SK-N-SH (cell line): ENCODE measurements at regions not wholly inside any gene's neighbourhood (a gene's known extent, or its start where the extent isn't known, plus 50 kb on each side); places are given as distances from the start of the nearest gene placed in this dataset.

Source experiments
- CTCF ChIA-PET: fragments of 300-600, 350-600 bp; formaldehyde crosslinking; extraction: SDS; loops from one replicate; lab custom pipeline; 2021; lab: Yijun Ruan, JAX
- POLR2A ChIA-PET: fragments of 350-600 bp; sonication (Branson Sonifier 250); formaldehyde crosslinking; extraction: SDS; loops from one replicate; lab custom pipeline; 2020; ENCODE audit warnings: antibody characterized with exemption, inconsistent platforms; lab: Yijun Ruan, JAX
- DNase-seq: peaks from one replicate; pipeline ENCODE4 v3.0.0; 2012
- H2AFZ ChIP-seq: fragments of 200-600 bp; sonication (generic); 2 replicates; pipeline ENCODE4 v1.8.1; 2016; ENCODE audit warnings: antibody characterized with exemption, mild to moderate bottlenecking, low read depth
- H3F3A ChIP-seq: fragments of 200-600 bp; sonication (generic); replicated peaks from 2 replicates; pipeline ENCODE3; 2016; ENCODE audit warnings: antibody characterized with exemption, mild to moderate bottlenecking; ENCODE audit not compliant: insufficient read depth
- H3K27ac ChIP-seq, 2 experiments: fragments of 200-500 bp in 1 of 2; fragments of 200-600 bp in 1 of 2; sonication (Bioruptor generic) in 1 of 2; sonication (generic), shearing (Covaris generic) in 1 of 2; 2 replicates each; pipeline versions ENCODE4 v1.5.1 to v1.6.1; 2014 to 2016; ENCODE audit warnings: low read depth in 2 of 2, inconsistent platforms in 1 of 2, low read length in 1 of 2, mild to moderate bottlenecking in 1 of 2, mixed read lengths in 1 of 2
- H3K27me3 ChIP-seq: fragments of 200-600 bp; sonication (generic), shearing (Covaris generic); 2 replicates; pipeline ENCODE4 v1.6.1; 2016; ENCODE audit warnings: mixed run types; ENCODE audit not compliant: insufficient read depth
- H3K36me3 ChIP-seq, 2 experiments: fragments of 200-500 bp in 1 of 2; fragments of 200-600 bp in 1 of 2; sonication (Bioruptor generic) in 1 of 2; sonication (generic) in 1 of 2; replicated peaks in 1 of 2; 2 replicates each; pipeline versions ENCODE3 to v1.5.1; 2014 to 2016; ENCODE audit warnings: low read length in 1 of 2, mild to moderate bottlenecking in 1 of 2; ENCODE audit not compliant: insufficient read depth in 2 of 2, control insufficient read depth in 1 of 2
- H3K4me1 ChIP-seq, 2 experiments: fragments of 200-500 bp in 1 of 2; fragments of 200-600 bp in 1 of 2; sonication (Bioruptor generic) in 1 of 2; sonication (generic), shearing (Covaris generic) in 1 of 2; 2 replicates each; pipeline versions ENCODE4 v1.5.1 to v1.6.1; 2014 to 2016; ENCODE audit warnings: low read depth in 1 of 2, low read length in 1 of 2, mixed run types in 1 of 2; ENCODE audit not compliant: insufficient read depth in 2 of 2, control insufficient read depth in 1 of 2
- H3K4me2 ChIP-seq: fragments of 200-600 bp; sonication (generic), shearing (Covaris generic); 2 replicates; pipeline ENCODE4 v1.6.1; 2017; ENCODE audit warnings: mixed run types
- H3K4me3 ChIP-seq, 2 experiments: fragments of 200-500 bp in 1 of 2; fragments of 200-600 bp in 1 of 2; sonication (Bioruptor generic) in 1 of 2; sonication (generic), shearing (Covaris generic) in 1 of 2; 2 replicates each; pipeline versions ENCODE4 v1.5.1 to v1.8.1; 2014 to 2016; ENCODE audit warnings: low read depth in 2 of 2, inconsistent platforms in 1 of 2, low read length in 1 of 2, mild to moderate bottlenecking in 1 of 2, mixed read lengths in 1 of 2, moderate library complexity in 1 of 2
- H3K79me2 ChIP-seq: fragments of 200-600 bp; sonication (generic); 2 replicates; pipeline ENCODE4 v1.8.1; 2017; ENCODE audit warnings: mild to moderate bottlenecking; ENCODE audit not compliant: insufficient read depth
- H3K9ac ChIP-seq: fragments of 200-600 bp; sonication (generic); 2 replicates; pipeline ENCODE4 v1.6.1; 2017; ENCODE audit warnings: mixed run types
- H3K9me2 ChIP-seq: fragments of 200-600 bp; sonication (generic); 2 replicates; pipeline ENCODE4 v1.6.1; 2017; ENCODE audit warnings: mixed run types
- H3K9me3 ChIP-seq: fragments of 200-600 bp; sonication (generic); 2 replicates; pipeline ENCODE4 v1.6.1; 2017; ENCODE audit warnings: mixed run types, mild to moderate bottlenecking, moderate library complexity
- H4K20me1 ChIP-seq: fragments of 200-600 bp; sonication (generic); 2 replicates; pipeline ENCODE4 v1.6.1; 2017; ENCODE audit warnings: mild to moderate bottlenecking, mixed run types; ENCODE audit not compliant: insufficient read depth
- CHD2 ChIP-seq: fragments of 150-350 bp; IDR thresholded peaks from 2 replicates; pipeline ENCODE4 v1.6.1; 2018; ENCODE audit warnings: low read length; ENCODE audit not compliant: partially characterized antibody
- ELF1 ChIP-seq: IDR thresholded peaks from 2 replicates; pipeline ENCODE4 v1.4.0; 2012
- EP300 ChIP-seq, 2 experiments: IDR thresholded peaks; 2 replicates each; pipeline versions ENCODE4 v1.4.0 to v1.6.1; 2012; ENCODE audit warnings: borderline replicate concordance in 1 of 2, low read depth in 1 of 2, low read length in 1 of 2
- FOSL2 ChIP-seq: IDR thresholded peaks from 2 replicates; pipeline ENCODE4 v1.4.0; 2012; ENCODE audit warnings: low read depth, mild to moderate bottlenecking, moderate library complexity, borderline replicate concordance
- FOXJ3 ChIP-seq: sonication (generic); formaldehyde crosslinking; IDR thresholded peaks from 2 replicates; pipeline ENCODE4 v1.5.1; 2020; ENCODE audit warnings: mild to moderate bottlenecking, missing genetic modification reagents
- GABPA ChIP-seq: IDR thresholded peaks from 2 replicates; pipeline ENCODE4 v1.4.0; 2012; ENCODE audit warnings: low read depth, mild to moderate bottlenecking
- MXI1 ChIP-seq: IDR thresholded peaks from 2 replicates; pipeline ENCODE4 v1.6.1; 2012; ENCODE audit warnings: mild to moderate bottlenecking, low read depth, low read length, improper control_type of control experiment
- NFIC ChIP-seq: IDR thresholded peaks from 2 replicates; pipeline ENCODE4 v1.4.0; 2012; ENCODE audit warnings: borderline replicate concordance
- NRF1 ChIP-seq: IDR thresholded peaks from 2 replicates; pipeline ENCODE4 v1.6.1; 2012; ENCODE audit warnings: low read depth, mild to moderate bottlenecking, low read length
- POLR2AphosphoS5 ChIP-seq: IDR thresholded peaks from 2 replicates; pipeline ENCODE4 v1.6.1; 2012; ENCODE audit warnings: low read depth, low read length
- RAD21 ChIP-seq: IDR thresholded peaks from 2 replicates; pipeline ENCODE4 v1.6.1; 2012; ENCODE audit warnings: mild to moderate bottlenecking, low read length
- RCOR1 ChIP-seq: fragments of 150-350 bp; IDR thresholded peaks from 2 replicates; pipeline ENCODE4 v1.6.1; 2017; ENCODE audit warnings: antibody characterized with exemption, low read length
- RFX5 ChIP-seq: IDR thresholded peaks from 2 replicates; pipeline ENCODE4 v1.6.1; 2012; ENCODE audit warnings: mild to moderate bottlenecking, improper control_type of control experiment, low read length
- SIN3A ChIP-seq: IDR thresholded peaks from 2 replicates; pipeline ENCODE4 v1.6.1; 2012; ENCODE audit warnings: low read depth, mild to moderate bottlenecking, low read length, moderate library complexity, borderline replicate concordance
- TAF1 ChIP-seq: IDR thresholded peaks from 2 replicates; pipeline ENCODE4 v1.6.1; 2012; ENCODE audit warnings: low read depth, mild to moderate bottlenecking, low read length, moderate library complexity, borderline replicate concordance
- TCF12 ChIP-seq: IDR thresholded peaks from 2 replicates; pipeline ENCODE4 v1.4.0; 2012
- TEAD4 ChIP-seq: IDR thresholded peaks from 2 replicates; pipeline ENCODE4 v1.4.0; 2012; ENCODE audit warnings: mild to moderate bottlenecking, borderline replicate concordance; ENCODE audit not compliant: insufficient read depth
- YY1 ChIP-seq: IDR thresholded peaks from 2 replicates; pipeline ENCODE4 v1.4.0; 2012; ENCODE audit warnings: low read depth, mild to moderate bottlenecking
- WGBS: methylation state at CpG from one replicate; pipeline ENCODE4 v1.1.6; 2017; ENCODE audit warnings: low lambda C conversion rate; 5-methylcytosine and 5-hydroxymethylcytosine counted together
- TF ChIP-seq, protein P1 (sequence below): IDR thresholded peaks from 2 replicates; pipeline ENCODE4 v1.4.0; 2012; ENCODE audit warnings: low read depth, borderline replicate concordance
- TF ChIP-seq, protein P2 (sequence below): IDR thresholded peaks from 2 replicates; pipeline ENCODE4; 2012
- TF ChIP-seq, protein P3 (sequence below): fragments of 150-350 bp; IDR thresholded peaks from 2 replicates; pipeline ENCODE4 v1.6.1; 2016; ENCODE audit warnings: mild to moderate bottlenecking, low read depth, low read length
- TF ChIP-seq, protein P4 (sequence below): fragments of 150-350 bp; IDR thresholded peaks from 2 replicates; pipeline ENCODE4 v1.6.1; 2017; ENCODE audit warnings: antibody characterized with exemption, low read length, low read depth, borderline replicate concordance

DNA sequence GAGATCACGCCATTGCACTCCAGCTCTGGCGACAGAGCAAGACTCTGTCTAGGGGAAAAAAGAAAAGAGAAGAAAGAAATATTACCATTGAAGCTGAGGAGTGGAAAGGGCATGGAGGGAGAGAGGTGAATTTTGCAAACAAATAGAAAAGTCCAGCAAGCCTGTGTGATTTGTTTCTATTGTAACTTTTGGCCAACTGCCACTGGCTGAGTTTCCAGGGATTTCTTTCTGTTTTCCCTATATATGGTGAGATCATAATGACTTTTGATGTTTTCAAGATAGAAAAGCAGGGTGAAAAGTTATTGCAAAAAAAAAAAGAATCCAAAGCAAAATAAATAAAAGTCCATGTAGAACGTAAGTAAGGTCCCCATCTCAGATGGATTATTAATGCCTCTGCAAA, 184.2 kb upstream of the RALGAPA2 start (continued):
- TF ChIP-seq TEAD4 (no peak), MXI1 (no peak)

DNA sequence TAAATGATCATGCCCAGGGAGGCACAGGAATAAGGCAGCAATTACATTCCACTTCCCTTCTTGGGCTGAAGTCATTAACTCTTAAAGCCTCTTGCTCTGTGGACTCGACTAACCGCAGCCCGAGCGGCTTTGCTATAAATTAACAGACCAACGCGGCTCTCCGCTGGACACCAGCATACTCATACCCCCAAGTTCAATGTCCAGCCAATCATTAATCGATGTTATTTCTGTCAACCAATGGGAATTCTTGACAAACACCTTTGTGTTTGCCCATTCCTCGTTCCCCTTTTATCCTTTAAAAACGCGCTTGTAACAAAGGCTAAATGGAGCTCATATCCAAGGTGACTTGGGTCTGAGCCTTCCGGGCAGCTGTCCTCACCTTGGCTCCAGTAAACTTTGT, 183.1 kb upstream of the RALGAPA2 start:
- Histone ChIP-seq H3F3A (no peaks in the 10 kb centered on the region), H3K9me2 (no peaks in the 10 kb centered on the region), H3K4me2 (no peak overlapping the region), H3K36me3 (no peaks in the 10 kb centered on the region), H3K27ac (no peak overlapping the region), H2AFZ (no peak overlapping the region), H3K4me1 (no peaks in the 10 kb centered on the region), H3K9ac (no peak overlapping the region), H3K4me3 (no peak overlapping the region), H3K27me3 (peaks cover 17% of the 10 kb centered on the region; the same call in 1 of the 2 replicates), H3K79me2 (no peaks in the 10 kb centered on the region)
- DNase-seq, result no peak
- CTCF ChIA-PET, result no interaction called here
- POLR2A ChIA-PET, result no interaction called here
- 24% methylated on average over 12 of the region's 12 CpGs for WGBS
- TF ChIP-seq FOSL2 (no peak), TEAD4 (no peak), YY1 (no peak), MXI1 (no peak), TCF12 (no peak), EP300 (IDR thresholded peaks at IDR 0.05; ENCODE audit: borderline replicate concordance in 1 of 2, low read depth in 1 of 2, low read length in 1 of 2) (no peak), FOXJ3 (CRISPR knock-in tag) (no peak)
- TF ChIP-seq, protein P1, sequence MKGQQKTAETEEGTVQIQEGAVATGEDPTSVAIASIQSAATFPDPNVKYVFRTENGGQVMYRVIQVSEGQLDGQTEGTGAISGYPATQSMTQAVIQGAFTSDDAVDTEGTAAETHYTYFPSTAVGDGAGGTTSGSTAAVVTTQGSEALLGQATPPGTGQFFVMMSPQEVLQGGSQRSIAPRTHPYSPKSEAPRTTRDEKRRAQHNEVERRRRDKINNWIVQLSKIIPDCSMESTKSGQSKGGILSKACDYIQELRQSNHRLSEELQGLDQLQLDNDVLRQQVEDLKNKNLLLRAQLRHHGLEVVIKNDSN, result no peak
- TF ChIP-seq, protein P2, sequence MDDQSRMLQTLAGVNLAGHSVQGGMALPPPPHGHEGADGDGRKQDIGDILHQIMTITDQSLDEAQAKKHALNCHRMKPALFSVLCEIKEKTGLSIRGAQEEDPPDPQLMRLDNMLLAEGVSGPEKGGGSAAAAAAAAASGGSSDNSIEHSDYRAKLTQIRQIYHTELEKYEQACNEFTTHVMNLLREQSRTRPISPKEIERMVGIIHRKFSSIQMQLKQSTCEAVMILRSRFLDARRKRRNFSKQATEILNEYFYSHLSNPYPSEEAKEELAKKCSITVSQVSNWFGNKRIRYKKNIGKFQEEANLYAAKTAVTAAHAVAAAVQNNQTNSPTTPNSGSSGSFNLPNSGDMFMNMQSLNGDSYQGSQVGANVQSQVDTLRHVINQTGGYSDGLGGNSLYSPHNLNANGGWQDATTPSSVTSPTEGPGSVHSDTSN, result no peak
- TF ChIP-seq, protein P3, sequence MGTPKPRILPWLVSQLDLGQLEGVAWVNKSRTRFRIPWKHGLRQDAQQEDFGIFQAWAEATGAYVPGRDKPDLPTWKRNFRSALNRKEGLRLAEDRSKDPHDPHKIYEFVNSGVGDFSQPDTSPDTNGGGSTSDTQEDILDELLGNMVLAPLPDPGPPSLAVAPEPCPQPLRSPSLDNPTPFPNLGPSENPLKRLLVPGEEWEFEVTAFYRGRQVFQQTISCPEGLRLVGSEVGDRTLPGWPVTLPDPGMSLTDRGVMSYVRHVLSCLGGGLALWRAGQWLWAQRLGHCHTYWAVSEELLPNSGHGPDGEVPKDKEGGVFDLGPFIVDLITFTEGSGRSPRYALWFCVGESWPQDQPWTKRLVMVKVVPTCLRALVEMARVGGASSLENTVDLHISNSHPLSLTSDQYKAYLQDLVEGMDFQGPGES, result no peak
- TF ChIP-seq, all 33 proteins: peak for 0
- Histone ChIP-seq H3K9me3 (no peaks in the 10 kb centered on the region), H4K20me1 (no peaks in the 10 kb centered on the region)

DNA sequence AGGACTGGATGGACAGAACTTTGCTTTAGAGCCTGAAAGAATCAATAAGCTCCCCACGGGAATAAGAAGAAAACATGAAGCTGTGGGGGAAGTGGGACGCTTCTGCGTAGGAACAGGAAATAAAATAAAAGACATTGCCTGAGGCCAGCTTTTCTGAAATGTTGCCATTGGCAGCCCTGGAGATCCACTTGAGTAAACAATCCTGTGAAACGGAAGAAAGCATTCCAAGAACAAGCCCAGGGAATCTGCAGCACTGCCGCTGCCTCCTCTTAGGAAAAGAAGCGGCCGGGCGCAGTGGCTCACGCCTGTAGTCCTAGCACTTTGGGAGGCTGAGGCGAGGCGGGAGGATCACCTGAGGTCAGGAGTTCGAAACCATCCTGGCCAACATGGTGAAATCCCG, 182.3 kb upstream of the RALGAPA2 start:
- no peaks in the 10 kb centered on the region for H3K4me1 ChIP-seq
- no peak overlapping the region for H3K9ac ChIP-seq
- no peak for DNase-seq
- no peak overlapping the region for H3K4me3 ChIP-seq
- no peak overlapping the region for H2AFZ ChIP-seq
- ChIA-PET POLR2A (no interaction called here), CTCF (interaction anchor here (0.7 to 1.4 kb wide), 2 partner anchors 35 to 611 kb away, joined by 3 read pairs; no protein-coding TSS in a partner anchor)
- peaks cover 17% of the 10 kb centered on the region; the same call in 1 of the 2 replicates for H3K27me3 ChIP-seq
- H4K20me1 ChIP-seq, result no peaks in the 10 kb centered on the region
- no peak overlapping the region for H3K4me2 ChIP-seq
- no peaks in the 10 kb centered on the region for H3K9me3 ChIP-seq
- WGBS, result 4% methylated on average over 13 of the region's 13 CpGs
- H3F3A ChIP-seq, result no peaks in the 10 kb centered on the region
- H3K36me3 ChIP-seq, result no peaks in the 10 kb centered on the region
- H3K9me2 ChIP-seq, result no peaks in the 10 kb centered on the region
- H3K79me2 ChIP-seq, result no peaks in the 10 kb centered on the region
- no peak overlapping the region for H3K27ac ChIP-seq
- TF ChIP-seq TAF1 (no peak), GABPA (no peak), MXI1 (no peak), RAD21 (no peak), SIN3A (no peak), CHD2 (no peak), RCOR1 (no peak), ELF1 (no peak), TEAD4 (no peak), FOSL2 (no peak), EP300 (IDR thresholded peaks at IDR 0.05; ENCODE audit: borderline replicate concordance in 1 of 2, low read depth in 1 of 2, low read length in 1 of 2) (no peak), NRF1 (no peak), POLR2AphosphoS5 (no peak), YY1 (no peak), RFX5 (no peak), NFIC (no peak)
- TF ChIP-seq, protein P1, result no peak
- TF ChIP-seq, protein P4, sequence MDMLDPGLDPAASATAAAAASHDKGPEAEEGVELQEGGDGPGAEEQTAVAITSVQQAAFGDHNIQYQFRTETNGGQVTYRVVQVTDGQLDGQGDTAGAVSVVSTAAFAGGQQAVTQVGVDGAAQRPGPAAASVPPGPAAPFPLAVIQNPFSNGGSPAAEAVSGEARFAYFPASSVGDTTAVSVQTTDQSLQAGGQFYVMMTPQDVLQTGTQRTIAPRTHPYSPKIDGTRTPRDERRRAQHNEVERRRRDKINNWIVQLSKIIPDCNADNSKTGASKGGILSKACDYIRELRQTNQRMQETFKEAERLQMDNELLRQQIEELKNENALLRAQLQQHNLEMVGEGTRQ, result no peak
